Germinal center (tissue), 1 donor: ENCODE measurements at regions not wholly inside any gene's neighbourhood (a gene's known extent, or its start where the extent isn't known, plus 50 kb on each side); places are given as distances from the start of the nearest gene placed in this dataset.
"Not testable (repeated sequence)": the region's sequence is repeated elsewhere in the genome, so short reads cannot be mapped to it uniquely, and the experiment has no call there.

Experiments
- DNase-seq: peaks from one replicate; pipeline ENCODE4 v3.0.0; 2012; ENCODE audit warnings: mixed read lengths, low spot score

- DNase-seq = no peak
Measured at GRCh38 chr17:69672924-69673323, 258.4 kb downstream of the MAP2K6 start.

DNA sequence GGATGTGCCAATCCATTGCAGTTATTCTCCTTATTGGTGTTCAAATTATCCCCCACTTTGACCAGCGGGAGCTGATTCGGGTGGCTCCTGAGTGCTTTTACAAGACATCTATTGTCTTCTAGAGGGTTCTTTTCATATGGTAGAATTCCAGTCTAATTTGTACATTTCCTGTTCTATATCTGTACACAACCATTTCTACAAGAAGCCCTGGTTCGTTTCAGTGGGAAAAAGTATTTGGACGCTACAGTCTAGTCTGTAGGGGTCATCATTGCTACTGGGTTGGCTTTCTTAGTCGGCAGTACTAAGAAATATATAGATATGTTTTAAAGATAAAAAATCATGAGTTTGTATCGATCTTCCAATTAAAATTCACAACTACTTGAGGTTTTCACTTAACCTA, 262.6 kb downstream of the MAP2K6 start:
- no peak for DNase-seq

DNA sequence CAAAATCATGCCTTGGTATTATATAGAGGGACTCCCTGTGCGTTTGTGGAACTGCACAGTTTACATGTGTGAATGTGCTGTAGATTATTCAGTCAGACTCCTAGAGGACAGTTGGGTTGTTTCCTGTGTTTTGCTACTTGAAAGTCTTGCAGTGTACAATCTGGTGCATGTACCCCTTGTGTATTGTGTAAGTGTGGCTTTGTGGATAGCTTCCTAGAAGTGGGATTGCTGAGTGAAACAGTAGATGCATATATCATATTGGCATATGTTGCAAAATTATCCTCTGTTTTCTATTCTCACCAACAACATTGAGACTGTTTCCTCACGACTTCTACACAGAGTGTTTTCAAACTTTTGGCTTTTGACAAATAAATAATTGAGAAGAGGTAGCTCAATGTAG, 263.7 kb downstream of the MAP2K6 start:
- DNase-seq = no peak

DNA sequence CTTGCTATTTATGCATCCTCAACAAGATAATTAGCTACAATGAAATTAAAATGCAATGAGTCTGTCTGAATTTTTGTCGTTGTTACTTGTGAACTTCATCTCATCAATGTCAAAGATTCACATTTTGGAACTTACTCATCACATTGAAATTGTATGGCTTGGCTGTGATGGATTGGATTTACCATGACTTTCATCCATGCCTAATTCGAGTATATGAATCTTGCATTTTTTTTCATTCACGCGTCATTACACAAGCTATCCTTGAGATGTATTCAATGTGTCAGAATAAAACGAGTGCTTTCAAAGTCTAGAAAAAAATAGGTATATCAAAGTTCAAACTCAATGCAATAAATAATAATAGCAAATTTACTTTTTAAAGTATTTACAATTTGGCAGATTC, 265.3 kb downstream of the MAP2K6 start:
- DNase-seq = no peak

DNA sequence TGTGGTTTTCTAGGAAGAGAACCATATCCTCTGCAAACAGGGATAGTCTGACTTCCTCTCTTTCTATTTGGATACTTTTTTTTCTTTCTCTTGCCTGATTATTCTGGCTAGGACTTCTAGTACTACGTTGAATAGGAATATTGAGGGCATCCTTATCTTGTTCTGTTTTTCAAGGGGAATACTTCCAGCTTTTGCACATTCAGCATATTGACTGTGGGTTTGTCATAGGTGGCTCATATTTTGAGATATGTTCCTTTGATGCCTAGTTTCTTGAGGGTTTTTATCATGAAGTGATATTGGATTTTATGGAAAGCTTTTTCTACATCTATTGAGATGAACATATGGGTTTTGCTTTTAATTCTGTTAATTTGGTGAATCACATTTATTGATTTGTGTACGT, 269.8 kb downstream of the MAP2K6 start:
- no peak for DNase-seq

DNA sequence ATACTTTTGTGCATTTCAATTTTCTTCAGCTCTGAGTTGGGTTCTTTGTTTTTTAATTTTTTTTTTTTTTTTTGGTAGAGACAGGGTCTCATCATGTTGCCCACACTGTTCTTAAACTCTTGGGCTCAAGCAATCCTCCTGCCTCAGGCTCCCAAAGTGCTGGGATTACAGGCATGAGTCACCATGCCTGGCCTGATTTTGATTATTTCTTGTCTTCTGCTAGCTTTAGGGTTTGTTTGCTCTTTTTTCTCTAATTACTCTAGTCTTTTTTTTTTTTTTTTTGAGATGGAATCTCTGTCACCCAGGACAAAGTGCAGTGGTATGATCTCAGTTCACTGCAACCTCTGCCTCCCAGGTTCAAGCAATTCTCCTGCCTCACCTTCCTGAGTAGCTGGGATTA, 270.7 kb downstream of the MAP2K6 start:
- DNase-seq = not testable (repeated sequence)

DNA sequence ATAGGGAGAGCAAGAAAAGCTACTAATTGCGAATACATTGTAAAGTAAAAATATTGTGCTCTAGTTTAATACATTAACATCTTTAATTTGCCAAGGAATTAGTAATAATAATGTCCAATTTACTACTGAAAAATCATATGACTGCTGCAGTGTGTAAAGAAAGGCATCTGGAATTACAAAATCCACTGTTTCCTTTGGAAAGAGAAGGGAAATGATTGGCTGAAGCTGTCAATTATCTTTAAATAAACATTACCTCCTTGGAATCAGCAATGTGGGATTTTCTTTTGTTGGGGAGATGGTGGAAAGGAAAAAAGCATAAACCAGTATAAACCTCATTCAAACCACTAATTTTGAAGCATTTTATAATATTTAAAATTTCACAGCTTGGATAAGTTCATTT, 276.0 kb downstream of the MAP2K6 start:
- DNase-seq = no peak

DNA sequence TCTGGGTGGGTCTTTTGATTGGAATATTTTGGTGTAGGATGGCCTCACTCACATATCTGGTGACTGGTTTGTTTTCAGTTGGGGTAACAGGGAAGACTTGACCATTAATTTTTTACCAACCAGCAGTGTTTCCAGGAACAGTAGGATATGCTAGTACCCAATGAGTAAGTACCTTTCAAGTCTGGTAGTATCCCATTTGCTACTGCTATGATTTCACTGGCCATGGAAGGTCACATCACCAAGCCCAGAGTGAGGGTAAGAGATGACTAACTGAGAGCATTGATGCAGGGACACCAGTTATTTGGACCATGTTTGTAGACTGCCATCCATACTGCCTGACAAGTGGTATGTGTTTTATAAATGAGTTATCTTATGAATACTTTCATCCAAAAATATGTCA, 277.7 kb downstream of the MAP2K6 start:
- no peak for DNase-seq

DNA sequence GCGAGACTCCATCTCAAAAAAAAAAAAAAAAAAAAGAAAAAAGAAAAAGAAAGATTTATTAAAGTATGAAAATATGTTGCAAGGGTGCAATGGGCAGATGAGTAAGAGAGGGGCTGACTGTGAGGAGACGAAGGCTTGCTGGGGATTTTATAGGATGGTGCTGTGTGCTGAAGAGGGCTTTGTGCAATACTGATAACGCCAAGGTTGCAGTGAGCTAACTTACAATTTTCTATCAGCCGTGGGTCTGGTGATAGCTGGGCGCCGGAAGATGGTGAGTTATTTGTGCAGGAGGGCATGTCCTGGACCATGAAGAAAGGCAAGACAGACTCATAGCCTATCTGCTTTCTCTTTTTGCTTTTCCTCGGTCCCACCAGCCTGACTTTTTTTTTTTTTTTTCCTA, 281.1 kb downstream of the MAP2K6 start:
- DNase-seq = no peak

- no peak for DNase-seq
Measured at GRCh38 chr17:69696650-69697049, 282.2 kb downstream of the MAP2K6 start.

DNA sequence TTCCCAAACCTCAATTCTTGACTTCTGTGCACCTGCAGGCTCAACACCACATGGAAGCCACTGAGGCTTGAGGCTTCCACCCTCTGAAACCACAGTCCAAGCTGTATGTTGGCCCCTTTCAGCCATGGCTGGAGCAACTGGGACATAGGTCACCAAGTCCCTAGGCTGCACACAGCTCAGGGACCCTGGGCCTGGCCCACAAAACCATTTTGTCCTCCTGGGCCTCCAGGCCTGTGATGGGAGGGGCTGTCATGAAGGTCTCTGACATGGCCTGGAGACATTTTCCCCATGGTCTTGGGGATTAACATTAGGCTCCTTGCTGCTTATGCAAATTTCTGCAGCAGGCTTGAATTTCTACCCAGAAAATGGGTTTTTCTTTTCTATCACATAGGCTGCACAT, 283.9 kb downstream of the MAP2K6 start:
- not testable (repeated sequence) for DNase-seq

- no peak for DNase-seq
Measured at GRCh38 chr17:69702078-69702477, 287.6 kb downstream of the MAP2K6 start.

DNA sequence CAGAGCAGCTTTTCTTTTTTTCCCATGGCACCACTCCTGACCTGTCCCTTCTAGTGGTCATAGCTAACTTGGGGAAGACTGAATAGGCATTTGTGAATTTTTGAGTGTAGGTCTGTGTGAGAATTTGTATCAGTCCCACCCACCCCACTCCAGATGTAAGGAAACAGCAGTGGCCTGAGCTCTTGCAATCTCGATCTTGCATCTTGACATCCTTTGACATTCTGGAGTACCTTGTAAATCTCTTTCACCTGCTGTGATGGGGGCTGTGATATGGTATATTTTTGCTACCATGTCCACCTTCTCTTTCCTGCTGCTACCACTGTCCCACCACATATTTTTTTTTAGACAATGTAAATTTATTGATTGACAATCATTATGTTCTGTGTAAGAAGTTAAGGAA, 289.3 kb downstream of the MAP2K6 start:
- no peak for DNase-seq

DNA sequence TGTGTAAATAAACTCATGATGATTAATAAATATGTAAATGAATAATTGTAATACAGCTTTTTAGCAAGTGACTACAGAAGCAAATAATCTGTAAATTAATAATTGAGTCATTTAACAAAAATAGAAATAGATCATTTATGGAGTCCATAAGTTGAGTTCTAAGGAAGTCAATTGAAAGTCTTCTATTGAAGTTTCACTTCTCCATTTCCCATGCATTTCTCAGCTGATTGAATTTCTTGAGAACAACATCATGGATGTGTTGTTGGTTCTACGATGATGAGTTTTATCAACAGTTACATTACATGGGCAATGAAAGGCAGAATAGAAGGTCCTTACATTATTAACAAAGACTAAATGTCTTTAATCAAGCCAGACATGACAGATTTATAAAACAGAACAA, 290.4 kb downstream of the MAP2K6 start:
- DNase-seq = no peak

- DNase-seq = no peak
Measured at GRCh38 chr17:69706127-69706526, 291.6 kb downstream of the MAP2K6 start.

GRCh38 chr17:69709441-69709840, 294.9 kb downstream of the MAP2K6 start:
- DNase-seq = no peak

DNA sequence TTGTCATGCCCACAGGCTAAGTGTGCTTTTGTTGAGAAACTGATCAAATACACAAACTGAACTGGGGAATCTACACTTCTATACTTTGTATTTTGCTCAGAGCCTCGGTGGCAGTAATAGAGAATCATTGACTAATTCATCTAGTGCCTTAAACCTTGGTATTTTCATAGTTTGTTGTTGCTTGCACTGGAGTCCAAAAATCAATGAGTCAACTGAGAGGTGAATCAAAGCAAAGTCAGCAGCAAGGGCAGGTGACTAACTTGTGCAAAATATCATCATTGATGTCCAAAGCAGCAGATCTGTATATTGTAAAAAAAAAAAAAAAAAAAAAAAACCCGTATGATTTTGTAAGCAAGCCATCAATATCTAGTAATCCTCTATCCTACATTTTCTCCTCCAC, 296.4 kb downstream of the MAP2K6 start:
- no peak for DNase-seq

DNA sequence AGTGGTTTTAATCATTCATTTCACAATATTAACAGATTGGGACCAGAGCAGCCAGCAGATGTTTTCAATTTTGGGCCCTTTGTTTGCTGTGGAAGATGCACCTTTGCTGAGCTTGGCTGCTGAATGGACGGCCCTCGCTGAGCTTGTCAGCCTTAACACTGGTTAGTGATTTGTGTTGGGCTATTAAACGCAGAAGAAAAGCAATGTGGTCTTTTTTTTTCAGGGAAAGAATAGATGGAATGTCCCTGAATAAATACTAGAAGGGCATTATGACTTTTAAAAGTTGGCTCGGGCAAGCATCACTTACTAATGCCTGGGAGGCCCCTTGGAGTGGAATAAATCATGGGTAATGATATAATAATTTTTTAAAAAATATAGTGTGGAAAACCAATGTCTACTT, 297.0 kb downstream of the MAP2K6 start:
- no peak for DNase-seq

GRCh38 chr17:69712801-69713311, 298.4 kb downstream of the MAP2K6 start:
- DNase-seq = no peak

GRCh38 chr17:69713815-69714214, 299.3 kb downstream of the MAP2K6 start:
- no peak for DNase-seq

GRCh38 chr17:69714669-69715068, 300.2 kb downstream of the MAP2K6 start:
- DNase-seq = no peak

- no peak for DNase-seq
Measured at GRCh38 chr17:69715656-69716055, 301.2 kb downstream of the MAP2K6 start.

GRCh38 chr17:69716556-69716955, 302.1 kb downstream of the MAP2K6 start:
- DNase-seq = no peak

DNA sequence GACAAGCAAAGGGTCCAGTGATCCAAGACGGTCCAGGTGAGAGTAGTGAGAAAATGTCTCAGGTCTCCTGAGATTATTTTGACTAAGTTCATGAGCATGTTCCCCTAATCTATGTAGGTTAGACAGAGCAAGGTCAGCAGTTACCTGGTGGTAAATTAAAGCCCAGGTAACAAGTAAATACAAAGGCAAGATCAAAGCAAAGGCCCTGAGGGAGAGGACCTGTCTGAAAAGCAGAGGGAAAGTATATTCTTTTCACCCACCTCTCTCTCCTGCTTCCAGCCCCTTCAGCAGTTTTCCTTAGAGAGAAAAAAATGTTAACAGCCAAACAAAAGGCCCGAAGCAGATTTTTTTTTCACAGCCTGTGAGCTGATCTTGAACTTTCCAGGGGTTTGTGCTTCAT, 302.7 kb downstream of the MAP2K6 start:
- DNase-seq = no peak

DNA sequence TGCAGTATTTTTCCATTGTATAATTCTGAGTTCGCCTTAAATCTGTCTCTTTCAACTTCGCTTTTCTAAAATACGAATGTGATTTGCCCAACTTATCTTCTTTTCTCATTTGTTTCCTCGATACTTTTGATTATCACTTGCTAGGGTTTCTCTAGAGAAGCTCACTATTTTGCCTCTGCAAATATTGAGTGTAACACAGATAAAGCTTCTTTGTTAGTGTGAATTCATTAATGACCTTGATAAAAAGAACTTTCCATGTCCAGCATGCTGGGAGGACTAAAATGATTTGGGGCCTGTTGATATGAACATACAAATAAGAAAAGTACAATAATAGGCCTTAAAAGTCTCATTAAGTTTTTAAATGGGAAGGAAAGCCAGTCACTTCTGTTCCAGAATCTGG, 303.3 kb downstream of the MAP2K6 start:
- no peak for DNase-seq
